Activated naive CD4-positive, alpha-beta T cell treated with anti-CD3 and anti-CD28 coated beads, Interleukin-2, amount 50 U/mL, for 72 hours (primary cell): ENCODE measurements at regions not wholly inside any gene's neighbourhood (a gene's known extent, or its start where the extent isn't known, plus 50 kb on each side); places are given as distances from the start of the nearest gene placed in this dataset.

ENCODE experiments used
- ATAC-seq, 2 donors: fragments of 150-1000 bp; cut with Tn5 transposase; 2 replicates each; pipeline ENCODE4 v1.10.0; 2021; ENCODE audit warnings: mild to moderate bottlenecking in 2 of 2, moderate library complexity in 2 of 2
- DNase-seq, 2 donors: peaks; one replicate each; pipeline ENCODE4 v3.0.0; 2021 to 2022; ENCODE audit warnings: low spot score in 2 of 2
- H3K27ac Mint-ChIP-seq, 2 donors: one replicate each; pipeline ENCODE4 v1.8.0; 2022; ENCODE audit warnings: mild to moderate bottlenecking in 2 of 2, mixed read lengths in 2 of 2
- H3K36me3 Mint-ChIP-seq, 2 donors: one replicate each; pipeline ENCODE4 v1.8.0; 2022; ENCODE audit warnings: mixed read lengths in 2 of 2
- H3K9me3 Mint-ChIP-seq, 2 donors: one replicate each; pipeline ENCODE4 v1.8.0; 2022; ENCODE audit warnings: mixed read lengths in 2 of 2

GRCh38 chr7:50962962-50963374, 180.3 kb upstream of the GRB10 start:
- peaks cover 8 to 13% of the 10 kb centered on the region in 2 donors for H3K9me3 Mint-ChIP-seq
- peaks cover 4 to 10% of the 10 kb centered on the region in 2 donors for H3K36me3 Mint-ChIP-seq
- H3K27ac Mint-ChIP-seq = no peak overlapping the region
- DNase-seq (no peak), ATAC-seq (no peak)

- Mint-ChIP-seq H3K36me3 (peaks cover 0 to 8% of the 10 kb centered on the region in 2 donors), H3K27ac (peak overlapping the region in 1 of 2 donors; percentile 39), H3K9me3 (peaks cover 3 to 7% of the 10 kb centered on the region in 2 donors)
- ATAC-seq (no peak), DNase-seq (no peak)
Measured at GRCh38 chr7:50962281-50962883, 179.7 kb upstream of the GRB10 start.

GRCh38 chr7:50960621-50961310, 178.1 kb upstream of the GRB10 start:
- ATAC-seq (no peak), DNase-seq (no peak)
- Mint-ChIP-seq H3K36me3 (no peaks in the 10 kb centered on the region), H3K9me3 (no peaks in the 10 kb centered on the region), H3K27ac (no peak overlapping the region)

GRCh38 chr7:50959991-50960390, 177.3 kb upstream of the GRB10 start:
- no peaks in the 10 kb centered on the region for H3K36me3 Mint-ChIP-seq
- no peaks in the 10 kb centered on the region for H3K9me3 Mint-ChIP-seq
- no peak for DNase-seq
- no peak overlapping the region for H3K27ac Mint-ChIP-seq
- ATAC-seq = no peak

- Mint-ChIP-seq H3K27ac (no peak overlapping the region), H3K36me3 (no peaks in the 10 kb centered on the region)
- no peak for ATAC-seq
Measured at GRCh38 chr7:50959560-50959959, 176.9 kb upstream of the GRB10 start.

GRCh38 chr7:50957855-50958254, 175.2 kb upstream of the GRB10 start:
- H3K27ac Mint-ChIP-seq = no peak overlapping the region
- no peak for DNase-seq
- H3K36me3 Mint-ChIP-seq = no peaks in the 10 kb centered on the region
- no peak for ATAC-seq
- H3K9me3 Mint-ChIP-seq = no peaks in the 10 kb centered on the region

More at GRCh38 chr7:50959560-50959959, 176.9 kb upstream of the GRB10 start:
- no peaks in the 10 kb centered on the region for H3K9me3 Mint-ChIP-seq
- DNase-seq = no peak

GRCh38 chr7:50957431-50957830, 174.7 kb upstream of the GRB10 start:
- Mint-ChIP-seq H3K27ac (no peak overlapping the region), H3K9me3 (no peaks in the 10 kb centered on the region), H3K36me3 (no peaks in the 10 kb centered on the region)
- ATAC-seq (no peak), DNase-seq (no peak)

- H3K9me3 Mint-ChIP-seq = no peaks in the 10 kb centered on the region
- DNase-seq (no peak), ATAC-seq (no peak)
- no peak overlapping the region for H3K27ac Mint-ChIP-seq
- no peaks in the 10 kb centered on the region for H3K36me3 Mint-ChIP-seq
Measured at GRCh38 chr7:50956522-50957155, 173.9 kb upstream of the GRB10 start.

- DNase-seq = no peak
- H3K27ac Mint-ChIP-seq = no peak overlapping the region
- H3K9me3 Mint-ChIP-seq = peaks cover 4 to 6% of the 10 kb centered on the region in 2 donors
- H3K36me3 Mint-ChIP-seq = no peaks in the 10 kb centered on the region
- ATAC-seq = no peak
Measured at GRCh38 chr7:50954716-50955115, 172.0 kb upstream of the GRB10 start.

- Mint-ChIP-seq H3K36me3 (no peaks in the 10 kb centered on the region), H3K9me3 (peaks cover 6 to 8% of the 10 kb centered on the region in 2 donors), H3K27ac (no peak overlapping the region)
- DNase-seq = no peak
- no peak for ATAC-seq
Measured at GRCh38 chr7:50954245-50954644, 171.5 kb upstream of the GRB10 start.

GRCh38 chr7:50953820-50954219, 171.1 kb upstream of the GRB10 start:
- ATAC-seq = peak in 1 of 2 donors; percentile 97
- no peaks in the 10 kb centered on the region for H3K36me3 Mint-ChIP-seq
- no peak for DNase-seq

GRCh38 chr7:50953303-50953702, 170.6 kb upstream of the GRB10 start:
- Mint-ChIP-seq H3K36me3 (peaks cover 0 to 2% of the 10 kb centered on the region in 2 donors), H3K27ac (no peak overlapping the region), H3K9me3 (peaks cover 10 to 13% of the 10 kb centered on the region in 2 donors)
- ATAC-seq (no peak), DNase-seq (no peak)

More at GRCh38 chr7:50953820-50954219, 171.1 kb upstream of the GRB10 start:
- peaks cover 8% of the 10 kb centered on the region in 2 donors for H3K9me3 Mint-ChIP-seq
- no peak overlapping the region for H3K27ac Mint-ChIP-seq

GRCh38 chr7:50952544-50952943, 169.8 kb upstream of the GRB10 start:
- peaks cover 13 to 15% of the 10 kb centered on the region in 2 donors for H3K9me3 Mint-ChIP-seq
- ATAC-seq = no peak
- H3K36me3 Mint-ChIP-seq = peaks cover 0 to 6% of the 10 kb centered on the region in 2 donors
- no peak for DNase-seq
- no peak overlapping the region for H3K27ac Mint-ChIP-seq

- Mint-ChIP-seq H3K9me3 (peaks cover 13 to 15% of the 10 kb centered on the region in 2 donors), H3K36me3 (peaks cover 0 to 6% of the 10 kb centered on the region in 2 donors), H3K27ac (no peak overlapping the region)
- DNase-seq = no peak
- no peak for ATAC-seq
Measured at GRCh38 chr7:50952120-50952519, 169.4 kb upstream of the GRB10 start.

GRCh38 chr7:50943482-50943881, 160.8 kb upstream of the GRB10 start:
- no peak for ATAC-seq
- Mint-ChIP-seq H3K36me3 (peaks cover 0 to 5% of the 10 kb centered on the region in 2 donors), H3K9me3 (peaks cover 4 to 5% of the 10 kb centered on the region in 2 donors), H3K27ac (no peak overlapping the region)
- DNase-seq = no peak

GRCh38 chr7:50941525-50941924, 158.8 kb upstream of the GRB10 start:
- DNase-seq (no peak), ATAC-seq (no peak)
- peaks cover 0 to 4% of the 10 kb centered on the region in 2 donors for H3K9me3 Mint-ChIP-seq
- H3K36me3 Mint-ChIP-seq = no peaks in the 10 kb centered on the region
- no peak overlapping the region for H3K27ac Mint-ChIP-seq

GRCh38 chr7:50940621-50941020, 157.9 kb upstream of the GRB10 start:
- Mint-ChIP-seq H3K36me3 (peaks cover 0 to 5% of the 10 kb centered on the region in 2 donors), H3K27ac (no peak overlapping the region), H3K9me3 (peaks cover 7 to 9% of the 10 kb centered on the region in 2 donors)
- no peak for ATAC-seq
- no peak for DNase-seq
